ENCODE measurements at regions not wholly inside any gene's neighbourhood (a gene's known extent, or its start where the extent isn't known, plus 50 kb on each side); places are given as distances from the start of the nearest gene placed in this dataset.

- no peak overlapping the region for H3K27ac Mint-ChIP-seq (ENCODE audit: unreplicated experiment)
- peaks cover 17% of the 10 kb centered on the region for H3K9me3 Mint-ChIP-seq
- H3K27me3 Mint-ChIP-seq (ENCODE audit: low read depth): peaks cover 5% of the 10 kb centered on the region
- no peaks in the 10 kb centered on the region for H3K36me3 Mint-ChIP-seq (ENCODE audit: low read depth)
- TF ChIP-seq, protein P1, sequence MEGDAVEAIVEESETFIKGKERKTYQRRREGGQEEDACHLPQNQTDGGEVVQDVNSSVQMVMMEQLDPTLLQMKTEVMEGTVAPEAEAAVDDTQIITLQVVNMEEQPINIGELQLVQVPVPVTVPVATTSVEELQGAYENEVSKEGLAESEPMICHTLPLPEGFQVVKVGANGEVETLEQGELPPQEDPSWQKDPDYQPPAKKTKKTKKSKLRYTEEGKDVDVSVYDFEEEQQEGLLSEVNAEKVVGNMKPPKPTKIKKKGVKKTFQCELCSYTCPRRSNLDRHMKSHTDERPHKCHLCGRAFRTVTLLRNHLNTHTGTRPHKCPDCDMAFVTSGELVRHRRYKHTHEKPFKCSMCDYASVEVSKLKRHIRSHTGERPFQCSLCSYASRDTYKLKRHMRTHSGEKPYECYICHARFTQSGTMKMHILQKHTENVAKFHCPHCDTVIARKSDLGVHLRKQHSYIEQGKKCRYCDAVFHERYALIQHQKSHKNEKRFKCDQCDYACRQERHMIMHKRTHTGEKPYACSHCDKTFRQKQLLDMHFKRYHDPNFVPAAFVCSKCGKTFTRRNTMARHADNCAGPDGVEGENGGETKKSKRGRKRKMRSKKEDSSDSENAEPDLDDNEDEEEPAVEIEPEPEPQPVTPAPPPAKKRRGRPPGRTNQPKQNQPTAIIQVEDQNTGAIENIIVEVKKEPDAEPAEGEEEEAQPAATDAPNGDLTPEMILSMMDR (conservative IDR thresholded peaks at IDR 0.05): no peak
- no peak overlapping the region for H3K4me3 Mint-ChIP-seq
- no peaks in the 10 kb centered on the region for H3K4me1 Mint-ChIP-seq
- DNase-seq (ENCODE audit: low read depth, low spot score): no peak
These were observed 287.8 kb upstream of the GK2 start for GRCh38 chr4:79695848-79696247.

GRCh38 chr4:79689740-79690139, 281.7 kb upstream of the GK2 start:
- no peaks in the 10 kb centered on the region for H3K36me3 Mint-ChIP-seq (ENCODE audit: low read depth)
- no peak for DNase-seq (ENCODE audit: low read depth, low spot score)
- peaks cover 2% of the 10 kb centered on the region for H3K27me3 Mint-ChIP-seq (ENCODE audit: low read depth)
- TF ChIP-seq, protein P1 (conservative IDR thresholded peaks at IDR 0.05): no peak
- peaks cover 7% of the 10 kb centered on the region for H3K9me3 Mint-ChIP-seq
- no peaks in the 10 kb centered on the region for H3K4me1 Mint-ChIP-seq
- no peak overlapping the region for H3K4me3 Mint-ChIP-seq
- H3K27ac Mint-ChIP-seq (ENCODE audit: unreplicated experiment): no peak overlapping the region

DNA sequence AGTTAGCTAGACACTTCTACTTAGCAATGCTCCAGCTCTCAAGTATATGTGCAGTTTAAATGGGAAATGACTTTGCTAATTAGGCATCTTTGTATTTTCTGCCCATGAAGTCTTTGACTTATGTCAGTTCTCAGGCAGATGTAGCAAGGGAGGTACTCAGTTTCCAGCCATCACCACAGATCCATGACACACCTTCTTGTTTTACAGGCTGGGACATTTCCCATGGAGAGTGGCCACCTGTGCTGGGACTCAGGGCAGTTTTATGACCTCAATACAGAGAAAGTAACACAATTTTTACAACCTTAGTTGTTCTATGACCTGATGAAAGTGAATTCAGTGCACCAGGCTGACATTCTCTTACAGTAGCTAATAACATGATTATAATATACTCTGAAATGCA, 280.7 kb upstream of the GK2 start:
- Mint-ChIP-seq H3K27ac (ENCODE audit: unreplicated experiment) (no peak overlapping the region), H3K4me3 (no peak overlapping the region), H3K4me1 (no peaks in the 10 kb centered on the region), H3K9me3 (peaks cover 3% of the 10 kb centered on the region), H3K36me3 (ENCODE audit: low read depth) (no peaks in the 10 kb centered on the region), H3K27me3 (ENCODE audit: low read depth) (no peaks in the 10 kb centered on the region)
- no peak for DNase-seq (ENCODE audit: low read depth, low spot score)
- TF ChIP-seq, protein P1 (conservative IDR thresholded peaks at IDR 0.05): no peak

DNA sequence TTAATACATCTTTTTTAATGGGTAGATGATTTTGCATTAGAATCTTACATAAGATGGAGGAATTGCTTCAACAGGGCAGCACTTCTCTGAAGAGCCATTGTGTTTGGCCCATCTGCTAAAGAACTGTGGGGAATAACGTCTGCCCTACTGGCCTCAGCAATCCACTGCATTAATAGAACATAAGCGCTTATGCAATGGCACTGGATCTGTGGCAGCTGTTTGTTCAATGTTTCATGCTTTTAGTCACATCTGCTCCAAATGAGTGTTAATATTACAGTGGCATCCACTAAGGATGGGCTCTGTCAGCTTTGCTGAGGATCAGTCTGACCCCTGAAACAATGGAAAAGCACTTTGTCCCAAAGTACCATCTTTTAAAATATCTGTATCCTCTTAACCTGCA, 279.0 kb upstream of the GK2 start:
- DNase-seq (ENCODE audit: low read depth, low spot score): no peak
- H3K4me3 Mint-ChIP-seq: no peak overlapping the region
- no peaks in the 10 kb centered on the region for H3K9me3 Mint-ChIP-seq
- no peaks in the 10 kb centered on the region for H3K27me3 Mint-ChIP-seq (ENCODE audit: low read depth)
- no peak overlapping the region for H3K27ac Mint-ChIP-seq (ENCODE audit: unreplicated experiment)
- TF ChIP-seq, protein P1 (conservative IDR thresholded peaks at IDR 0.05): no peak
- no peaks in the 10 kb centered on the region for H3K36me3 Mint-ChIP-seq (ENCODE audit: low read depth)
- no peaks in the 10 kb centered on the region for H3K4me1 Mint-ChIP-seq

GRCh38 chr4:79685542-79685941, 277.5 kb upstream of the GK2 start:
- Mint-ChIP-seq H3K27ac (ENCODE audit: unreplicated experiment) (no peak overlapping the region), H3K4me3 (no peak overlapping the region), H3K36me3 (ENCODE audit: low read depth) (no peaks in the 10 kb centered on the region)

More at GRCh38 chr4:79685542-79685941, 277.5 kb upstream of the GK2 start:
- TF ChIP-seq, protein P1 (conservative IDR thresholded peaks at IDR 0.05): no peak
- Mint-ChIP-seq H3K27me3 (ENCODE audit: low read depth) (no peaks in the 10 kb centered on the region), H3K9me3 (no peaks in the 10 kb centered on the region), H3K4me1 (no peaks in the 10 kb centered on the region)
- DNase-seq (ENCODE audit: low read depth, low spot score): no peak
